Activated naive CD8-positive, alpha-beta T cell treated with anti-CD3 and anti-CD28 coated beads, Interleukin-2, amount 10 ng/mL, durations not matched to agents 7 days and 5 days (primary cell): ENCODE measurements at regions not wholly inside any gene's neighbourhood (a gene's known extent, or its start where the extent isn't known, plus 50 kb on each side); places are given as distances from the start of the nearest gene placed in this dataset.

Source experiments
- ATAC-seq: fragments of 150-1000 bp; cut with Tn5 transposase; one replicate; pipeline ENCODE4 v1.10.0; 2021; ENCODE audit warnings: low read depth, moderate library complexity
- POLR2A ChIA-PET: fragments of 350-600 bp; sonication (Branson Sonifier 250); formaldehyde crosslinking; loops from one replicate; lab custom pipeline; 2021; ENCODE audit warnings: antibody characterized with exemption; lab: Charles Lee
- DNase-seq: peaks from one replicate; pipeline ENCODE4 v3.0.0; 2021
- H3K27ac Mint-ChIP-seq: one replicate; pipeline ENCODE4 v1.8.0; 2022; ENCODE audit warnings: mild to moderate bottlenecking, mixed read lengths
- H3K27me3 Mint-ChIP-seq: one replicate; pipeline ENCODE4 v1.8.0; 2022; ENCODE audit warnings: mild to moderate bottlenecking, moderate library complexity, mixed read lengths
- H3K36me3 Mint-ChIP-seq: one replicate; pipeline ENCODE4 v1.8.0; 2021; ENCODE audit warnings: mild to moderate bottlenecking, mixed read lengths
- H3K4me1 Mint-ChIP-seq: one replicate; pipeline ENCODE4 v1.8.0; 2021; ENCODE audit warnings: mixed read lengths
- H3K4me3 Mint-ChIP-seq: one replicate; pipeline ENCODE4 v1.8.0; 2022; ENCODE audit warnings: mild to moderate bottlenecking, moderate library complexity, mixed read lengths
- H3K9me3 Mint-ChIP-seq: one replicate; pipeline ENCODE4 v1.8.0; 2021; ENCODE audit warnings: mixed read lengths

DNA sequence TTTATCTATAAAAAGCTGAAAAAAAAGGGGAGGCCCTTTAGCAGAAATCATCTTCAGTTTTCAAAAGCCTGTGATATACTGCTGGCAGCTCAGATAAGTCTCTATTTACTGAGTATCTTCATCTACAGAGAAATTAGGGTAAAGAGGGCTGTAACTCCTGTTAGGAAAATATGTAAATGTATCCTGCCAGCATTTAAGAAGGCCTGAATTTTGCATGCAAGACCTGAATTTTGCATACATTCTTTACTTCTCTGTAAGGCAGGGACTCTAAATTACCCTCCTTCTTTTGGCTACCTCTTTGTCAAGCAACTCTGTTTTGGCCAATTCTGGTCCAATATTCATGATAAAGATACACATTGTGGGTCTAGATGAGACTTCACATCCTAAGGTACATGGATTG is 150.6 kb upstream of the SPACA1 start:
- DNase-seq (no peak), ATAC-seq (no peak)
- peaks cover 13% of the 10 kb centered on the region for H3K27me3 Mint-ChIP-seq
- no peaks in the 10 kb centered on the region for H3K4me1 Mint-ChIP-seq
- no peaks in the 10 kb centered on the region for H3K36me3 Mint-ChIP-seq
- no peak overlapping the region for H3K27ac Mint-ChIP-seq
- H3K9me3 Mint-ChIP-seq, result no peaks in the 10 kb centered on the region
- POLR2A ChIA-PET, result no interaction called here
- H3K4me3 Mint-ChIP-seq, result no peak overlapping the region

DNA sequence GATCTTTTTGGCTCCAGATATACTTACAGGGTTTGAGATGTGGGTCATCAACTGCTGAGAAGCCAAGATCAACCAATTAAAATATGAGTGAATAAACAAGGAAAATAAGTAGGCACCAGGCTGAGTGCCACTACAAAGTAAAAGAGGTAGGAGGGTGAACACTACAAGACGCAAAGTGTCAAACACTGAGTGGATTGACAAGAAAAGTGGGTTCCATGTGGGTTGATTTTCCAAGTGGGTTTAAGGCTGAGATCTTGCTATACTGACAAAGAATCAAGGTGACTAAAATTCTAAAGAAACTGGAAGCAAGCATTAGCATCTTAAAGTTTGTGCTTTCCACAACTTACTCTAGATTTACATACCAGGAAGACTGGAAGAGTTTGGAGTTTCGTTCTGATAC is 160.4 kb upstream of the SPACA1 start:
- no peak for DNase-seq
- POLR2A ChIA-PET, result no interaction called here

DNA sequence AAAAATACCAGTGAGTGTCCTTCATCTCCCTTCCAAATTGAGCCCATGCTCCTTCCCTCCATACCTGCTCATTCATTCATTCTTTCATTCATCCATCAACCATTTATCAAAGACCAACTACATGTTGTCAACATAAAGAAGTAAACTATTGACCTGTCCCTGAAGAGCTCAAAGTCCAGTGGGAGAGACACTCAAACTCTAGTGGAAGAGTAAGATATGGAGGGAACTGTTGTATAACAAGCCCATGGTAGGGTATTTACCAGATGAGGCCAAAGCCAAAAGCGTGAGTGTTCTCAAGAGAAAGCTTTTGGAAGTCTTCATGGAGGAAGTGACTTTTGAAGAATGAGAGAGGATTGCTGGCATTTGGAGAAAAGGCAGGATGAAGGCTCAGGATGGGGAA is 163.4 kb upstream of the SPACA1 start:
- peaks cover 8% of the 10 kb centered on the region for H3K27me3 Mint-ChIP-seq
- H3K9me3 Mint-ChIP-seq, result peaks cover 3% of the 10 kb centered on the region
- H3K27ac Mint-ChIP-seq, result no peak overlapping the region
- no peaks in the 10 kb centered on the region for H3K36me3 Mint-ChIP-seq
- no peak for ATAC-seq
- POLR2A ChIA-PET, result no interaction called here
- no peaks in the 10 kb centered on the region for H3K4me1 Mint-ChIP-seq
- no peak overlapping the region for H3K4me3 Mint-ChIP-seq
- no peak for DNase-seq

More for the DNA sequence above, 160.4 kb upstream of the SPACA1 start:
- Mint-ChIP-seq H3K4me1 (no peaks in the 10 kb centered on the region), H3K36me3 (no peaks in the 10 kb centered on the region), H3K9me3 (no peaks in the 10 kb centered on the region), H3K27me3 (peaks cover 12% of the 10 kb centered on the region), H3K27ac (no peak overlapping the region), H3K4me3 (no peak overlapping the region)
- no peak for ATAC-seq

DNA sequence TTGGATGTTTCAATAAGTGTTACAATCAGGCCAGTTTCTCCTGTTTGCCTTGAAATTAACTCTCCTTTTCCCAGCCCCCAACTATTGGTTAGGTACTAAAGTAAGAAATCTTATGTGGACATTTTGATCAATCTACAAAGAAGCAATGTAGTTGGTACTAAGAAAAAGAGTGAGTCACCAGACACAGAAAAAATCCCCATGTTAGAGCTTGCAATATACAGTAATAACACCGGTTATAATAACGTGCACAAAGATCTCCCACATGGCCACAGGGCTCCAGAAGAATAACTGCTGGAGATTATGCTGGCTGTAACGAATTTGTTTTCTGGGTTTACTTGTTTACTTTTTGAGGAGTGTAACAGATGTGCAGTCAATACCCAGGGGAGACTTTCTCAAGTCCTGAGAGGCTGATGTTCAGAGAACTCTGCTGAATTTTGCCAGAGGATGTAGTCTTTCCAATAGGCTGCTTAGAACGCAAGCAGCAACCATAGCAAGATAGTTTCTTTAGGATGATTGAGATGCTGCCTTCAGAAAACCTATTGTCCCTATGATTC is 166.2 kb upstream of the SPACA1 start:
- H3K4me3 Mint-ChIP-seq, result no peak overlapping the region
- H3K27me3 Mint-ChIP-seq, result peaks cover 19% of the 10 kb centered on the region
- ATAC-seq (no peak), DNase-seq (no peak)
- POLR2A ChIA-PET, result no interaction called here
- H3K4me1 Mint-ChIP-seq, result no peaks in the 10 kb centered on the region
- H3K36me3 Mint-ChIP-seq, result no peaks in the 10 kb centered on the region
- H3K9me3 Mint-ChIP-seq, result peaks cover 3% of the 10 kb centered on the region
- no peak overlapping the region for H3K27ac Mint-ChIP-seq

DNA sequence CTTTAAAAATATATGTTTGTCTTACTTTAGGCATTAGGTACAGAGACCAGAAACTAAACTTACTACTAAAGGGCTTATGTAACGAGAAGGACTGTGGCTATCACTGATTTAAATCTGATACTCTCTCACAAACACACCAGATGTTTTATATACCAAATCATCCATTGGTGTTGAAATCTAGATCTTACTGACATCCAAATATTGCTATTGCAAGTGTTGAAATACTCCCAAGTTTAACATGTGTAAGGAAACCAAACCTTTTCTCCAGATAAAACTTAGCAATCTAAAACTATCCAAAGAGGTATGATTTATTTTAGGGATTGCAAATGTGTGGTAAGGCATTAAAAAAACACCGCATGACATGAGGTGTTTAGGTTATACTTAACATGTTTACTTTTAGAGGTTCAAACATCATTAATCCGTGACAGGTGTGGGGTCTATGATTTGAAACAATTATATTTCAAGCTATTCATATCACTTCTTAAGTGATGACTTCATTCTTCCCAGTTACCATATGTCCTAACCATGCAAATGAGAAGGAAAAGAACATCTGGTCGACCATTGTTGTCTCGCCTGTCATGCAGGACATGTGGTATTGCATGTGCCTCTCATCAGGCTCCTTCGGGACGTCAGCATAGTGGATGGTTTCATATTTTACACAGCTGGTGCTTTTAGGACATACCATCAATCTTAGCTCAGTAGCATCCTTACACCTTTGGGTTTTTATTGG is 168.3 kb upstream of the SPACA1 start:
- no peaks in the 10 kb centered on the region for H3K36me3 Mint-ChIP-seq
- H3K9me3 Mint-ChIP-seq, result peaks cover 3% of the 10 kb centered on the region
- no peak for ATAC-seq
- POLR2A ChIA-PET, result no interaction called here
- DNase-seq, result no peak
- H3K27ac Mint-ChIP-seq, result no peak overlapping the region
- no peak overlapping the region for H3K4me3 Mint-ChIP-seq
- H3K4me1 Mint-ChIP-seq, result no peaks in the 10 kb centered on the region
- H3K27me3 Mint-ChIP-seq, result peaks cover 35% of the 10 kb centered on the region

DNA sequence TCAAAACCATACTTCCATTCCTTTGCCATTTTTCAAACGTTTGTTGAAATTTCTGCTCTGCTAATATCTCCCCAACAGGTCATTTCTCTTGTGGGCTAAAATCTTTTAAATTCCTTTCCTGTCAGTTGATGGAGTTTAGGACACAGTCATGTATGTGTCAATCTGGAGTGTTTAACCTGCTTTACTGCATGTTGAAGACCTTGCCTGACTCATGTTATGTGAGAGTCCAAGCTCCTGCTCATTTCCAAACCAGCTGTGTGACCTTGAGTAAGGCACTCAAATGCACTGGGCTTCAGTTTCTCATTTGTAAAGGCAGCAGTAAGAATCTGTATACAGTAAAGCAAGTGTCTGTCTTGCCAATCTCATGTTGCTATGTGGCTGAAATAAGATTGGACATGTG is 171.9 kb upstream of the SPACA1 start:
- no peaks in the 10 kb centered on the region for H3K36me3 Mint-ChIP-seq
- ATAC-seq (no peak), DNase-seq (no peak)
- H3K4me3 Mint-ChIP-seq, result no peak overlapping the region
- POLR2A ChIA-PET, result no interaction called here
- no peak overlapping the region for H3K27ac Mint-ChIP-seq
- H3K4me1 Mint-ChIP-seq, result no peaks in the 10 kb centered on the region
- H3K27me3 Mint-ChIP-seq, result peaks cover 39% of the 10 kb centered on the region
- no peaks in the 10 kb centered on the region for H3K9me3 Mint-ChIP-seq

DNA sequence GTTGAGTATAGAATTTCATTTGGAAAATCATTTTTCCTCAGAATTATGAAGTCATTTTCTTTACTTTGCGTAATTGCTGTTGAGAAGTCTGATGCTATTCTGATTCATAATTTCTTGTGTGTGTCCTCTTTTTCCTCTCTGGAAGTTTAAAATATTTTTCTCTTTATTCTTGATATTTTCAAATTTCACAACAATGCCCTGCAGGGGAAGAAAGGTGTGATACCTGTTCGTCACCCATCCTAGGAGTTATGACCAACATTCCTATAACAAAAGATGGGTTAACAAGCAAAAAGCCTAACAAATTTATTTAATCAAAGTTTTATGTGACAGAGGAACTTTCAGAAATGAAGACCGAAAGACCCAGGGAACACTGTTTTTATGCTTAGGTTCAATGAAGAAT is 171.5 kb upstream of the AKIRIN2 start:
- POLR2A ChIA-PET, result no interaction called here
- no peak overlapping the region for H3K27ac Mint-ChIP-seq
- ATAC-seq (no peak), DNase-seq (no peak)
- H3K4me3 Mint-ChIP-seq, result no peak overlapping the region
- peaks cover 33% of the 10 kb centered on the region for H3K27me3 Mint-ChIP-seq
- H3K9me3 Mint-ChIP-seq, result no peaks in the 10 kb centered on the region
- H3K4me1 Mint-ChIP-seq, result no peaks in the 10 kb centered on the region
- no peaks in the 10 kb centered on the region for H3K36me3 Mint-ChIP-seq

DNA sequence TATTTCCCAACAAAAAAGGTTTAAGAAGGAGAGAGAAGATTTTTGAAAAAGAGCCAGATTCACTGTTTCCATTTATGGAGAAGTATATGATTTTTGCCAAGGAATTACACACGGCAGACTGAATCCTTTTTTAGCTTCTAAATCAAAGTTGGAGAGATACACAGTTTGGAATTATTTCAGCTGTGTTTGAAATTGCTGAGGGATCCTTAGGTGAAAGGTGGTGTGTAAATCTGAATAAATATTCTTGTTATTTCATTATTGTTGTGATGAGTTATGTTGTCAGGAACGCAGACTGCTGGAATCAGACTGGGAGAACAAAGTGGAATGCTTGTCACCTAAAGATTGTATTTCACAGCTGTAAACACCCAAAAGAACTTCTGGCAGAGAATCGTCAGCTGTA is 168.5 kb upstream of the AKIRIN2 start:
- ATAC-seq (no peak), DNase-seq (no peak)
- no peaks in the 10 kb centered on the region for H3K36me3 Mint-ChIP-seq
- H3K27me3 Mint-ChIP-seq, result peaks cover 11% of the 10 kb centered on the region
- POLR2A ChIA-PET, result no interaction called here
- no peaks in the 10 kb centered on the region for H3K9me3 Mint-ChIP-seq
- H3K27ac Mint-ChIP-seq, result no peak overlapping the region
- no peak overlapping the region for H3K4me3 Mint-ChIP-seq
- H3K4me1 Mint-ChIP-seq, result no peaks in the 10 kb centered on the region

DNA sequence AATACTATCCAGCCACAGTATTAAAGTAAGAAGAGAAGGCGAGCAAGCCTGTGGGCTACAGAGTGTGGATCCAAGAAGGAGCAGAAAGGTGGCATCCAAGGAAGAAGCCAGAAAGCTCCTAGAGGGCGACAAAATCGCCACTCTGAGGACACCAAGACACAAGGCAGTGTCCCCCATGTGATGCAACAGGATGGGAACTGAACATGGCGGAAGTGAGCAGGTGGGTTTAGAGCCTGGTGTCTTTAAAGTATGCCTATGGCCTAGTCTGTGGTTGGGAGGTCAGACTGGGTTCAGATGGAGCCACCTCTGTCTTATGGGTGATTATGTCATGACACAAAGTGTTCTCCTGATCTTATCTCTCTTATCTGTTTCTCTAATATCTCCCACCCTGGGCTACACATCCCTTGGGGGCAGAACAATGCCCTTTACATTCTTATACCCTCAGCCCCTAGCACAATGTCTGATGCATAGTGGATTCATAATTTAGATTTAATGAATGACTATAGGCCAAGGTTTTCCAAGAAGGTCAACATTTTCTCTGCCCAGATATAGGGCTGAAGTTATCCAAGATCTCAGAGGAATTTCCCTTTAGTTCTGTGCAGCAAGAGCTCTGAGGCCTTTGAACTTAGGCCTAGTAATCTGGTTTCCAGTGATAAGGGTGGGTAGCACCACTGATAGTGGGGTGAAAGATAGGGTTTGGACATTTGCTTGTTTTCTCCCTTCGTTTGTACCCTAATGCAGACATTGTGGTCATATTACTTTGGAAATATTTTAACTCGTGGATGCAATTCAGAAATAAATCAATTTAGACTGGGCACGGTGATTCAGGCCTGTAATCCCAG is 167.3 kb upstream of the AKIRIN2 start:
- ATAC-seq (no peak), DNase-seq (no peak)
- Mint-ChIP-seq H3K9me3 (no peaks in the 10 kb centered on the region), H3K4me1 (no peaks in the 10 kb centered on the region), H3K27me3 (peaks cover 5% of the 10 kb centered on the region), H3K36me3 (no peaks in the 10 kb centered on the region), H3K27ac (no peak overlapping the region), H3K4me3 (no peak overlapping the region)
- POLR2A ChIA-PET, result no interaction called here

DNA sequence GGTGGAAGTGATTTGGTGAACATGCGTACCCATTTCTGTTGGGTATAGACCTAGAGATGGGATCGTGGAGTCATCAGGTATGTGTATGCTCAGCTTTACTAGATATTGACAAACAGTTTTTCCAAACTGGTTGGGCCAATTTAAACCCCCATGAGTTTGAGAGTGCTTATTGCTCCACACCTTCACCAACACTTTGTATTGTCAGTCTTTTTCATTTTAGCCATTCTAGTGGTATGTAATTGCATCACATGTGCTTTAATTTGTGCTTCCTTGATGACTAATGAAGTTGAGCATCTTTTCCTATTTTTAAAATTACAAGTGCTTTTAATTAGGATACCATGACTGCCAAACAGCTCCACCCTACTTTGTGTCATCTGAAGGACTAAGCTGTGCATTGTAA is 158.9 kb upstream of the AKIRIN2 start:
- no peak for DNase-seq
- no peak for ATAC-seq
- no peaks in the 10 kb centered on the region for H3K4me1 Mint-ChIP-seq
- no peak overlapping the region for H3K27ac Mint-ChIP-seq
- peaks cover 4% of the 10 kb centered on the region for H3K27me3 Mint-ChIP-seq
- H3K9me3 Mint-ChIP-seq, result peaks cover 1% of the 10 kb centered on the region
- no peaks in the 10 kb centered on the region for H3K36me3 Mint-ChIP-seq
- POLR2A ChIA-PET, result no interaction called here
- no peak overlapping the region for H3K4me3 Mint-ChIP-seq

DNA sequence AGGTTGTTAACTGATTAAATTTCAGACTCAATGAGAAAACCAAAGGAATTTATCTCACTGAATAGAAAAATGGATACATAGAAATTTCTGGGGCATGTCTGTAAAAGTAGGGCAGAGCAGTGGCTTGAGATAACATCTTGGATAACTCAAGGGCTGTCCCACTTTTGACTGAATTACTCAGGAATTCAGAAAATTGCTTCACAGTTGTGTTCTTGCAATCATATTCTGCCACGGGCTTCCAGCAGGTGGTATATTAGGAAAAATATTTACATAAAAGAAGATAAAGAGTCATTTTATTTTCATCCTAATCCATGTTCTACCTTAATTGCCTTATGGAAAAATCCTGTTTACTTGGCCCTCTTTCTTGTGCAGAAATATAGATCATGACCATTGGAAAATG is 156.4 kb upstream of the AKIRIN2 start:
- peaks cover 1% of the 10 kb centered on the region for H3K9me3 Mint-ChIP-seq
- no peaks in the 10 kb centered on the region for H3K36me3 Mint-ChIP-seq
- POLR2A ChIA-PET, result no interaction called here
- H3K27ac Mint-ChIP-seq, result no peak overlapping the region
- no peaks in the 10 kb centered on the region for H3K27me3 Mint-ChIP-seq
- no peaks in the 10 kb centered on the region for H3K4me1 Mint-ChIP-seq
- DNase-seq (no peak), ATAC-seq (no peak)
- H3K4me3 Mint-ChIP-seq, result no peak overlapping the region

DNA sequence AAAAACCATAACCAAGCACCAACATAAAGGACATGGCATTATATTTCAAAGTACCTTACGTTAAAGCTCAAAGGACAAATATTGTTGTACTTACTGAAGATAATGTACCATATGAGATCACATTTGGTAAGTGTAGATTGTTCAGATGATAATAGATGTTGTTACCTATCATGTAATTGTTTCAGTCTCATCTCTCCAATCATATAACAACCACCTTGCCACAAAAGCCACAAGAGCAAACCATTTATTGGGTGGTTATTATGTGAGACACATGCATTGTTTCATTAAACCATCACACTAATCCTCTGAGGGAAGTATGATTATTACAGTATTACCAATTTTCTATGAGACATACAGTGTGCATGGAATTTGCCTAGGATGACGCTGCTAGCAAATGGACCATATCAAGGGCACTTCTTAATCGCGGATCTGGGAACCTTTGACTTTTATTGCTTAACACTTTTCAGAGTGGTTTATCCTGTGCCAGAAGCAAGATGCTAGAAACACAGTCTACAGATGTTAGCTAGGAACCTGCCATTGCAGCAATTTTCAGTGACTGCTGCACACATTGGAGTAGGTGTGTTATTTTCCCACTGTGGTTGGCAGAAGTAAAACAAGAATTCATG is 149.8 kb upstream of the AKIRIN2 start:
- Mint-ChIP-seq H3K9me3 (no peaks in the 10 kb centered on the region), H3K4me3 (no peak overlapping the region), H3K4me1 (no peaks in the 10 kb centered on the region), H3K27ac (no peak overlapping the region), H3K36me3 (no peaks in the 10 kb centered on the region), H3K27me3 (peaks cover 3% of the 10 kb centered on the region)
- no peak for DNase-seq
- POLR2A ChIA-PET, result no interaction called here
- no peak for ATAC-seq

DNA sequence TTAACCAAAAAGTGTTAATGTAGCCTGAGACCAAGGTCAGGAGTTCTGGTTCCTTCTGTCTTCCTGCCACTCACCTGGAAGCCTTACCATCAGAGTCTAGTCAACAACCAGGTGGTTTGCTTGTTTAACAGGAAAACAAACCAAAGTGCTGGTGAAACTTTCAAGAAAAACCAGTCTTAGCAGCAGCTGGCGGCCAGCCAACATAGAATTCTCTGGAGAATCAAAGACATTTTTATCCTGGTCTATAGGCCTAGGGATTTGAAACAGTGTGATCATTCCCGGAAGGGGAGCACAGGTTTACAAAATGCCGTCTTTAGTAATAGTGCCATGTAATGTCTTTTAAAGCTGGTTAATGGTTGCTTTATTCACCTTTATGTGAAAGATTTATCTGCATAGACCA is 146.6 kb upstream of the AKIRIN2 start:
- H3K9me3 Mint-ChIP-seq, result no peaks in the 10 kb centered on the region
- no peak overlapping the region for H3K27ac Mint-ChIP-seq
- H3K4me3 Mint-ChIP-seq, result no peak overlapping the region
- DNase-seq, result no peak
- H3K27me3 Mint-ChIP-seq, result peaks cover 18% of the 10 kb centered on the region
- H3K4me1 Mint-ChIP-seq, result no peaks in the 10 kb centered on the region
- no peaks in the 10 kb centered on the region for H3K36me3 Mint-ChIP-seq
- POLR2A ChIA-PET, result no interaction called here
- no peak for ATAC-seq
